DMS 273 (cell line): ENCODE measurements at regions not wholly inside any gene's neighbourhood (a gene's known extent, or its start where the extent isn't known, plus 50 kb on each side); places are given as distances from the start of the nearest gene placed in this dataset.
A peak's percentile ranks its signal among the peaks of the same experiment; 100 is the strongest.
"Not testable (repeated sequence)": the region's sequence is repeated elsewhere in the genome, so short reads cannot be mapped to it uniquely, and the experiment has no call there.

ENCODE experiments used
- DNase-seq: peaks from one replicate; lab custom pipeline; 2025; ENCODE audit not compliant: unreplicated experiment; lab: John Stamatoyannopoulos, UW

GRCh38 chr1:195715652-195716051, 892.6 kb downstream of the KCNT2 start:
- DNase-seq: no peak

GRCh38 chr1:195714248-195714647, 894.0 kb downstream of the KCNT2 start:
- no peak for DNase-seq

- DNase-seq: no peak
Observed at GRCh38 chr1:195709821-195710220, 898.4 kb downstream of the KCNT2 start.

- DNase-seq: no peak
Observed at GRCh38 chr1:195704028-195704427, 904.2 kb downstream of the KCNT2 start.

- DNase-seq: no peak
Observed at GRCh38 chr1:195701149-195701548, 907.1 kb downstream of the KCNT2 start.

GRCh38 chr1:195697130-195697529, 911.1 kb downstream of the KCNT2 start:
- DNase-seq: no peak

GRCh38 chr1:195686764-195687163, 921.5 kb downstream of the KCNT2 start:
- no peak for DNase-seq

- DNase-seq: no peak
Observed at GRCh38 chr1:195664628-195665027, 943.6 kb downstream of the KCNT2 start.

GRCh38 chr1:195663549-195664280, 944.5 kb downstream of the KCNT2 start:
- no peak for DNase-seq

GRCh38 chr1:195656780-195657179, 951.5 kb downstream of the KCNT2 start:
- no peak for DNase-seq

GRCh38 chr1:195648875-195649274, 959.4 kb downstream of the KCNT2 start:
- DNase-seq: not testable (repeated sequence)

GRCh38 chr1:195637539-195637938, 970.7 kb downstream of the KCNT2 start:
- DNase-seq: no peak

- DNase-seq: no peak
Observed at GRCh38 chr1:195618287-195618686, 990.0 kb downstream of the KCNT2 start.

- DNase-seq: no peak
Observed at GRCh38 chr1:195617106-195617505, 991.1 kb downstream of the KCNT2 start.

GRCh38 chr1:195608883-195609282, 999.4 kb downstream of the KCNT2 start:
- DNase-seq: peak; percentile 0

GRCh38 chr1:195606483-195606882, 1001.8 kb downstream of the KCNT2 start:
- no peak for DNase-seq

- no peak for DNase-seq
Observed at GRCh38 chr1:195604287-195604686, 1004.0 kb downstream of the KCNT2 start.

GRCh38 chr1:195597891-195598290, 1010.3 kb downstream of the KCNT2 start:
- no peak for DNase-seq

GRCh38 chr1:195594773-195595172, 1013.5 kb downstream of the KCNT2 start:
- DNase-seq: no peak

- DNase-seq: no peak
Observed at GRCh38 chr1:195594322-195594721, 1013.9 kb downstream of the KCNT2 start.

- DNase-seq: no peak
Observed at GRCh38 chr1:195591917-195592672, 1016.1 kb downstream of the KCNT2 start.

GRCh38 chr1:195590649-195591048, 1017.6 kb downstream of the KCNT2 start:
- DNase-seq: no peak
